Panc1 (cell line): ENCODE measurements at regions not wholly inside any gene's neighbourhood (a gene's known extent, or its start where the extent isn't known, plus 50 kb on each side); places are given as distances from the start of the nearest gene placed in this dataset.

Source experiments
- ATAC-seq: fragments of 200-7000 bp; cut with Tn5 transposase; 2 replicates; pipeline ENCODE4 v1.9.1; 2020; ENCODE audit warnings: mild to moderate bottlenecking, moderate library complexity
- BruUV-seq: library from RNA; stranded (reverse); fragments of 400-500 nt; replicated peaks from 2 replicates; lab custom pipeline; 2021; lab: Mats Ljungman, UMichigan
- CTCF ChIA-PET: fragments of 300-600 bp; sonication (Branson Sonifier 250); formaldehyde crosslinking; loops from one replicate; lab custom pipeline; 2022; ENCODE audit warnings: antibody characterized with exemption; lab: Charles Lee
- POLR2A ChIA-PET: fragments of 300-600 bp; sonication (Branson Sonifier 250); formaldehyde crosslinking; loops from one replicate; lab custom pipeline; 2022; ENCODE audit warnings: antibody characterized with exemption; lab: Charles Lee
- DNase-seq: peaks from one replicate; pipeline ENCODE4 v3.0.0-alpha.2; 2010; ENCODE audit warnings: low read depth, low spot score
- H3K27ac ChIP-seq: 2 replicates; pipeline ENCODE4 v1.5.1; 2011; ENCODE audit warnings: mild to moderate bottlenecking, low read length, inconsistent platforms
- H3K27me3 ChIP-seq: fragments of 200-500 bp; sonication (Bioruptor generic); 2 replicates; pipeline ENCODE4 v1.6.0; 2014; ENCODE audit warnings: low read length, inconsistent platforms; ENCODE audit not compliant: control insufficient read depth, insufficient read depth
- H3K36me3 ChIP-seq: fragments of 200-500 bp; sonication (Bioruptor generic); 2 replicates; pipeline ENCODE4 v1.5.1; 2014; ENCODE audit warnings: inconsistent platforms, mild to moderate bottlenecking, low read length, moderate library complexity; ENCODE audit not compliant: control insufficient read depth, insufficient read depth
- H3K4me1 ChIP-seq: 2 replicates; pipeline ENCODE4 v1.5.1; 2011; ENCODE audit warnings: inconsistent platforms, mild to moderate bottlenecking, low read length, moderate library complexity; ENCODE audit not compliant: control insufficient read depth, insufficient read depth
- H3K4me3 ChIP-seq, 2 experiments: 2 replicates each; pipeline ENCODE4 v1.5.1; 2011 to 2012; ENCODE audit warnings: low read depth in 2 of 2, low read length in 2 of 2, mild to moderate bottlenecking in 2 of 2, inconsistent platforms in 1 of 2, moderate library complexity in 1 of 2
- H3K9me3 ChIP-seq: fragments of 200-500 bp; sonication (Bioruptor generic); 2 replicates; pipeline ENCODE4 v1.5.1; 2014; ENCODE audit warnings: low read depth, mild to moderate bottlenecking, inconsistent platforms, low read length, moderate library complexity; ENCODE audit not compliant: control insufficient read depth, insufficient read depth
- POLR2AphosphoS5 ChIP-seq: IDR thresholded peaks from 2 replicates; pipeline ENCODE4 v1.6.1; 2012; ENCODE audit warnings: mild to moderate bottlenecking, low read depth, low read length, moderate library complexity
- SIN3A ChIP-seq: IDR thresholded peaks from 2 replicates; pipeline ENCODE4 v1.6.1; 2012; ENCODE audit warnings: low read depth, mild to moderate bottlenecking, low read length, moderate library complexity, borderline replicate concordance; ENCODE audit not compliant: insufficient read depth
- TCF7L2 ChIP-seq: IDR thresholded peaks from 2 replicates; pipeline ENCODE4 v1.6.1; 2011; ENCODE audit warnings: mild to moderate bottlenecking, low read depth, low read length, inconsistent platforms
- in situ Hi-C: cut with HindIII; loops from 2 replicates; pipeline ENCODE4 v1.10.0; 2016; ENCODE audit warnings: low sequenced_read_pairs, low pct_unique_long_range_greater_than_20kb
- intact Hi-C: fragments of 100-400 bp; cut with micrococcal nuclease; formaldehyde crosslinking; loops from one replicate; pipeline ENCODE4 v1.10.0; 2022; ENCODE audit not compliant: unreplicated experiment
- TF ChIP-seq, protein P1 (sequence below), 2 experiments: IDR thresholded peaks; 2 replicates each; pipeline ENCODE4 v1.6.1; 2011 to 2012; ENCODE audit warnings: low read depth in 2 of 2, control low read depth in 1 of 2, low read length in 1 of 2, mild to moderate bottlenecking in 1 of 2, moderate library complexity in 1 of 2; ENCODE audit not compliant: insufficient read depth in 1 of 2
- TF ChIP-seq, protein P2 (sequence below): fragments of 450-650 bp; IDR thresholded peaks from 2 replicates; pipeline ENCODE4 v1.5.1; 2017; ENCODE audit warnings: mild to moderate bottlenecking

DNA sequence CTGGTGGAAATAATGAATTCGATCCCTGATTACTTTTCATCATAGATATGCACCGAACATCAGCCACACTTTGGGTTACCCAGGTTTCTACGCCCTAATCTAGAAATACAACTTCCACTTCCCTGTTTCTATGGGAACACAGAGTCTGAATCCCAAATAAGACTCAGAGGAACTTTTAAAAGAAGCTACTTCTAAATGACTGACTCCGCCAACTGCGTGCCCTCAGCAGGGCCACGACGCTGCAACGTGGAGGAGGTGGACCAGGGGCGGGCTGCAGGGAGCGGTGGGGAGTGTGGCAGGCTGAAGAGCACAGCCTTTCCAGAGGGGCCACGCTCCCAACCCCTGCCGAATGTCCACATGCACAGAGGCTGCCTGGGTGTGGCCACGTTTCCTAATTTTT lies 304.0 kb downstream of the SHANK2 start:
- TF ChIP-seq TCF7L2 (no peak), POLR2AphosphoS5 (no peak), SIN3A (no peak)
- TF ChIP-seq, protein P1, sequence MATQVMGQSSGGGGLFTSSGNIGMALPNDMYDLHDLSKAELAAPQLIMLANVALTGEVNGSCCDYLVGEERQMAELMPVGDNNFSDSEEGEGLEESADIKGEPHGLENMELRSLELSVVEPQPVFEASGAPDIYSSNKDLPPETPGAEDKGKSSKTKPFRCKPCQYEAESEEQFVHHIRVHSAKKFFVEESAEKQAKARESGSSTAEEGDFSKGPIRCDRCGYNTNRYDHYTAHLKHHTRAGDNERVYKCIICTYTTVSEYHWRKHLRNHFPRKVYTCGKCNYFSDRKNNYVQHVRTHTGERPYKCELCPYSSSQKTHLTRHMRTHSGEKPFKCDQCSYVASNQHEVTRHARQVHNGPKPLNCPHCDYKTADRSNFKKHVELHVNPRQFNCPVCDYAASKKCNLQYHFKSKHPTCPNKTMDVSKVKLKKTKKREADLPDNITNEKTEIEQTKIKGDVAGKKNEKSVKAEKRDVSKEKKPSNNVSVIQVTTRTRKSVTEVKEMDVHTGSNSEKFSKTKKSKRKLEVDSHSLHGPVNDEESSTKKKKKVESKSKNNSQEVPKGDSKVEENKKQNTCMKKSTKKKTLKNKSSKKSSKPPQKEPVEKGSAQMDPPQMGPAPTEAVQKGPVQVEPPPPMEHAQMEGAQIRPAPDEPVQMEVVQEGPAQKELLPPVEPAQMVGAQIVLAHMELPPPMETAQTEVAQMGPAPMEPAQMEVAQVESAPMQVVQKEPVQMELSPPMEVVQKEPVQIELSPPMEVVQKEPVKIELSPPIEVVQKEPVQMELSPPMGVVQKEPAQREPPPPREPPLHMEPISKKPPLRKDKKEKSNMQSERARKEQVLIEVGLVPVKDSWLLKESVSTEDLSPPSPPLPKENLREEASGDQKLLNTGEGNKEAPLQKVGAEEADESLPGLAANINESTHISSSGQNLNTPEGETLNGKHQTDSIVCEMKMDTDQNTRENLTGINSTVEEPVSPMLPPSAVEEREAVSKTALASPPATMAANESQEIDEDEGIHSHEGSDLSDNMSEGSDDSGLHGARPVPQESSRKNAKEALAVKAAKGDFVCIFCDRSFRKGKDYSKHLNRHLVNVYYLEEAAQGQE (IDR thresholded peaks at IDR 0.05; ENCODE audit: insufficient read depth in 1 of 2, low read depth in 2 of 2, low read length in 1 of 2) = no peak
- TF ChIP-seq, protein P2, sequence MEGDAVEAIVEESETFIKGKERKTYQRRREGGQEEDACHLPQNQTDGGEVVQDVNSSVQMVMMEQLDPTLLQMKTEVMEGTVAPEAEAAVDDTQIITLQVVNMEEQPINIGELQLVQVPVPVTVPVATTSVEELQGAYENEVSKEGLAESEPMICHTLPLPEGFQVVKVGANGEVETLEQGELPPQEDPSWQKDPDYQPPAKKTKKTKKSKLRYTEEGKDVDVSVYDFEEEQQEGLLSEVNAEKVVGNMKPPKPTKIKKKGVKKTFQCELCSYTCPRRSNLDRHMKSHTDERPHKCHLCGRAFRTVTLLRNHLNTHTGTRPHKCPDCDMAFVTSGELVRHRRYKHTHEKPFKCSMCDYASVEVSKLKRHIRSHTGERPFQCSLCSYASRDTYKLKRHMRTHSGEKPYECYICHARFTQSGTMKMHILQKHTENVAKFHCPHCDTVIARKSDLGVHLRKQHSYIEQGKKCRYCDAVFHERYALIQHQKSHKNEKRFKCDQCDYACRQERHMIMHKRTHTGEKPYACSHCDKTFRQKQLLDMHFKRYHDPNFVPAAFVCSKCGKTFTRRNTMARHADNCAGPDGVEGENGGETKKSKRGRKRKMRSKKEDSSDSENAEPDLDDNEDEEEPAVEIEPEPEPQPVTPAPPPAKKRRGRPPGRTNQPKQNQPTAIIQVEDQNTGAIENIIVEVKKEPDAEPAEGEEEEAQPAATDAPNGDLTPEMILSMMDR = no peak
- no TSS peak for BruUV-seq
- POLR2A ChIA-PET = no interaction called here
- no peaks in the 10 kb centered on the region for H3K4me1 ChIP-seq
- H3K9me3 ChIP-seq = no peaks in the 10 kb centered on the region
- H3K36me3 ChIP-seq = no peaks in the 10 kb centered on the region
- no peak for DNase-seq
- intact Hi-C loops (no loop called here), in situ Hi-C loops (no loop called here)
- H3K4me3 ChIP-seq = no peak overlapping the region
- no peaks in the 10 kb centered on the region for H3K27me3 ChIP-seq
- ATAC-seq = no peak
- CTCF ChIA-PET = no interaction called here
- H3K27ac ChIP-seq = no peak overlapping the region

DNA sequence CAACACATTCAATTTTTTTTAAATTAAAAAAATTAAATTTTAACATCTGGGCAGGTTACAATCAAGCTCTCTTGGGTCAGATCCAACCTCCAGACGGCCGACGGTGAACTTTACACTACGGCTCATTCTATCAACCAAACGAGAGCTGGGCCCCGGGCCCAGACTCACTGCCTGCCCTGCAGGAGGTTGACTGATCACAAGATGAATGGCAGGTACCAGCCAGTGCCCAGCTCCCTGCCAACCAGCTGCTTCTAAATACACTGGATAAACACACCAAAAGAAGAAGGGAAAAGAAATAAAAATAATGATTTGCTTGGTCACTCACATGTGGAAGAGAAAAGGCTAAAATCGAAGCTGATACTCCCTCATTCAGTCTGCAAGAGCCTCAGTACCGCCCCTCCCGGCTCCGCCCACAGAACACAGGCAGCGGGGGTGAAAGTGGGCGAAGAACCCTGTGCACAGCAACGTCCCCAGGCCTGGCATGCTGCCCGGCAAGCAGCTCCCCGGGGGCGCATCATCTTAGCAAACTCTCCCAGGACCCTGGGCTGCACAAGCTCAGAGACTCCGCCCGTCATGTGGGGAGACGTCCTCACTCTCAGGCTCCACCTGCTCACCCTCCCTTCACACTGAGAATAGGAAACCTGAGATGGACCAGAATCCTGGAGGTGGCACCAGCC lies 303.4 kb downstream of the SHANK2 start:
- no peak for TF ChIP-seq TCF7L2
- TF ChIP-seq, protein P2 = no peak
- TF ChIP-seq, protein P1 (IDR thresholded peaks at IDR 0.05; ENCODE audit: insufficient read depth in 1 of 2, low read depth in 2 of 2, low read length in 1 of 2) = no peak
- no peak for TF ChIP-seq POLR2AphosphoS5
- no peak for TF ChIP-seq SIN3A
- POLR2A ChIA-PET = no interaction called here
- Histone ChIP-seq H3K27me3 (no peaks in the 10 kb centered on the region), H3K4me3 (no peak overlapping the region), H3K4me1 (no peaks in the 10 kb centered on the region), H3K27ac (no peak overlapping the region), H3K9me3 (no peaks in the 10 kb centered on the region), H3K36me3 (no peaks in the 10 kb centered on the region)
- CTCF ChIA-PET = no interaction called here
- ATAC-seq = no peak
- BruUV-seq = no TSS peak
- intact Hi-C loops = no loop called here
- in situ Hi-C loops = no loop called here
- DNase-seq = no peak
